Heart right ventricle (tissue), 16 donors: ENCODE measurements at regions not wholly inside any gene's neighbourhood (a gene's known extent, or its start where the extent isn't known, plus 50 kb on each side); places are given as distances from the start of the nearest gene placed in this dataset.

Experiments used
- ATAC-seq, 8 donors: fragments of 200-7000 bp; cut with Tn5 transposase; one replicate each; pipeline ENCODE4 v1.9.1; 2020; ENCODE audit warnings: mild to moderate bottlenecking in 8 of 8, moderate library complexity in 8 of 8, moderate number of reproducible peaks in 1 of 8
- DNase-seq, 2 donors: peaks; one replicate each; pipeline ENCODE4 v3.0.0-alpha.2; 2020
- H3K27ac ChIP-seq, 10 donors: fragments of 200-600 bp; sonication (generic) in 2 of 10; one replicate each; pipeline versions ENCODE4 v1.5.0 to v1.8.0; 2020 to 2022; ENCODE audit warnings: mild to moderate bottlenecking in 3 of 10
- H3K27me3 ChIP-seq, 7 donors: fragments of 200-600 bp; one replicate each; pipeline ENCODE4 v1.8.0; 2021 to 2022; ENCODE audit warnings: mild to moderate bottlenecking in 2 of 7
- H3K36me3 ChIP-seq, 9 donors: fragments of 200-600 bp; sonication (generic) in 1 of 9; one replicate each; pipeline versions ENCODE4 v1.5.0 to v1.8.0; 2020 to 2022; ENCODE audit warnings: mild to moderate bottlenecking in 2 of 9
- H3K4me1 ChIP-seq, 9 donors: fragments of 200-600 bp; sonication (generic) in 1 of 9; one replicate each; pipeline versions ENCODE4 v1.5.0 to v1.8.0; 2020 to 2022; ENCODE audit warnings: mild to moderate bottlenecking in 4 of 9
- H3K4me3 ChIP-seq, 10 donors: fragments of 200-600 bp; sonication (generic) in 2 of 10; one replicate each; pipeline versions ENCODE4 v1.5.0 to v1.8.0; 2020 to 2022; ENCODE audit warnings: mild to moderate bottlenecking in 7 of 10, moderate library complexity in 2 of 10
- H3K9me3 ChIP-seq, 11 donors: fragments of 200-600 bp in 10 of 11; sonication (generic) in 2 of 11; one replicate each; pipeline versions ENCODE4 v1.5.0 to v1.8.0; 2013 to 2022; ENCODE audit warnings: mild to moderate bottlenecking in 2 of 11, control low read depth in 1 of 11, moderate library complexity in 1 of 11
- WGBS, 2 donors: extraction: QIAGEN DNeasy Blood & Tissue Kit; methylation state at CpG; one replicate each; pipeline ENCODE4 v1.1.7; 2013; ENCODE audit warnings: inconsistent platforms in 1 of 2; 5-methylcytosine and 5-hydroxymethylcytosine counted together
- intact Hi-C, 10 donors: fragments of 100-400 bp; cut with DNase I; formaldehyde crosslinking; loops; one replicate each; pipeline versions ENCODE4 v1.11.1 to v1.14.2; 2022
- TF ChIP-seq, protein P1 (sequence below), 9 donors: fragments of 200-600 bp; sonication (generic) in 2 of 9; IDR thresholded peaks; one replicate each; pipeline versions ENCODE4 v1.5.0 to v1.8.0; 2021 to 2022; ENCODE audit warnings: antibody characterized with exemption in 9 of 9, mild to moderate bottlenecking in 5 of 9, moderate library complexity in 1 of 9
- donor health status: Arrhythmogenic right ventricular cardiomyopathy.
- donor health status: ischemic (EF 13 %, LVEDD 7.1; RV severe dilation, severe dysfunction).
- donor health status: healthy with polysubstance abuse.
- donor health status: DM: no; HTN: yes; CAD: no.
- donor health status: DM: no; HTN: no; CAD: no.
- donor health status: ischemic (EF 25% LVEDD 6.9; RV normal size, moderate dysfunction).
- donor health status: ischemic (EF 25% LVEDD 5.7; RV mildly dilated, moderate dysfunction).
- donor health status: healthy.
- donor health status: DM: yes; HTN: yes; CAD: no.
- donor health status: Ischemic cardiomyopathy.
- donor health status: ischemic (EF 35%, LVEDD 5.7; RV mildly dilated, moderate dysfunction).
- donor health status: nonischemic (EF 11% LVEDD 7.7; RV severe dilation, severe dysfunction).
- donor health status: DM: yes; HTN: yes; CAD: no.
- donor health status: PGD.
- donor health status: ischemic (EF 29% LVEDD 5.4; RV normal size, mild dysfunction).
- donor health status: nonischemic (EF 23%, LVEDD 6.1; RV moderate dilation, normal function).

GRCh38 chr1:222232842-222233241 is 315.1 kb downstream of the HHIPL2 start:
- intact Hi-C loops, result no loop called here

GRCh38 chr1:222229672-222230312 is 318.1 kb downstream of the HHIPL2 start:
- no peak overlapping the region for H3K4me3 ChIP-seq
- H3K27ac ChIP-seq, result no peak overlapping the region
- DNase-seq, result no peak
- ATAC-seq, result no peak
- peaks cover 0 to 6% (median 0%) of the 10 kb centered on the region in 11 donors for H3K9me3 ChIP-seq
- no peaks in the 10 kb centered on the region for H3K36me3 ChIP-seq
- peaks cover 0 to 7% (median 0%) of the 10 kb centered on the region in 9 donors for H3K4me1 ChIP-seq
- WGBS, 2 donors, result 71 to 73% methylated on average over 4 of the region's 4 CpGs
- intact Hi-C loops, result no loop called here
- TF ChIP-seq, protein P1, sequence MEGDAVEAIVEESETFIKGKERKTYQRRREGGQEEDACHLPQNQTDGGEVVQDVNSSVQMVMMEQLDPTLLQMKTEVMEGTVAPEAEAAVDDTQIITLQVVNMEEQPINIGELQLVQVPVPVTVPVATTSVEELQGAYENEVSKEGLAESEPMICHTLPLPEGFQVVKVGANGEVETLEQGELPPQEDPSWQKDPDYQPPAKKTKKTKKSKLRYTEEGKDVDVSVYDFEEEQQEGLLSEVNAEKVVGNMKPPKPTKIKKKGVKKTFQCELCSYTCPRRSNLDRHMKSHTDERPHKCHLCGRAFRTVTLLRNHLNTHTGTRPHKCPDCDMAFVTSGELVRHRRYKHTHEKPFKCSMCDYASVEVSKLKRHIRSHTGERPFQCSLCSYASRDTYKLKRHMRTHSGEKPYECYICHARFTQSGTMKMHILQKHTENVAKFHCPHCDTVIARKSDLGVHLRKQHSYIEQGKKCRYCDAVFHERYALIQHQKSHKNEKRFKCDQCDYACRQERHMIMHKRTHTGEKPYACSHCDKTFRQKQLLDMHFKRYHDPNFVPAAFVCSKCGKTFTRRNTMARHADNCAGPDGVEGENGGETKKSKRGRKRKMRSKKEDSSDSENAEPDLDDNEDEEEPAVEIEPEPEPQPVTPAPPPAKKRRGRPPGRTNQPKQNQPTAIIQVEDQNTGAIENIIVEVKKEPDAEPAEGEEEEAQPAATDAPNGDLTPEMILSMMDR (IDR thresholded peaks at IDR 0.05), result no peak
- peaks cover 0 to 11% (median 0%) of the 10 kb centered on the region in 7 donors for H3K27me3 ChIP-seq

More at GRCh38 chr1:222232842-222233241, 315.1 kb downstream of the HHIPL2 start:
- no peak overlapping the region for H3K27ac ChIP-seq
- peaks cover 0 to 16% (median 0%) of the 10 kb centered on the region in 7 donors for H3K27me3 ChIP-seq
- ATAC-seq (no peak), DNase-seq (no peak)
- TF ChIP-seq, protein P1 (IDR thresholded peaks at IDR 0.05), result no peak
- H3K4me1 ChIP-seq, result no peaks in the 10 kb centered on the region
- peaks cover 0 to 5% (median 0%) of the 10 kb centered on the region in 11 donors for H3K9me3 ChIP-seq
- no peaks in the 10 kb centered on the region for H3K36me3 ChIP-seq
- H3K4me3 ChIP-seq, result no peak overlapping the region

DNA sequence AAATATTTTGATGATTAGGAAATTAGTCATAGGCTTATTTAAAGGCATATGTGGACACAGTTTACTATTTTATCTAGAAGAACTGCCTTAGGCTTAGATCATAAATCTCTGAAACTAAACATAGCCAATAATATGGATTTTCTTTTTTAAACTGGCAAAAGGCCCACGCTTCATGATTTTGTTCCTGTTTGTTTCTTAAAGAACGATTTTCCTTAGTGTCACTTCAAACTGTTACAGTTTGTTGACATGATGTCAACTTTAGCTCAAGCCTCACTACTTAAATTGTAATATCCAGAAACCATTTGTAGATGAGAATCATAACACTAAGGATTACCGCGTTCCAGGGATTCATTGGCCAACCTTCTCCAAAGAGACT is 322.6 kb downstream of the HHIPL2 start:
- H3K27me3 ChIP-seq, result no peaks in the 10 kb centered on the region
- H3K36me3 ChIP-seq, result no peaks in the 10 kb centered on the region
- DNase-seq (no peak), ATAC-seq (no peak)
- no peak overlapping the region for H3K27ac ChIP-seq
- TF ChIP-seq, protein P1 (IDR thresholded peaks at IDR 0.05), result no peak
- H3K4me3 ChIP-seq, result no peak overlapping the region
- WGBS, 2 donors, result 74 to 81% methylated on average over 4 of the region's 4 CpGs
- peaks cover 0 to 9% (median 0%) of the 10 kb centered on the region in 9 donors for H3K4me1 ChIP-seq
- intact Hi-C loops, result no loop called here
- H3K9me3 ChIP-seq, result peaks cover 0 to 6% (median 0%) of the 10 kb centered on the region in 11 donors

DNA sequence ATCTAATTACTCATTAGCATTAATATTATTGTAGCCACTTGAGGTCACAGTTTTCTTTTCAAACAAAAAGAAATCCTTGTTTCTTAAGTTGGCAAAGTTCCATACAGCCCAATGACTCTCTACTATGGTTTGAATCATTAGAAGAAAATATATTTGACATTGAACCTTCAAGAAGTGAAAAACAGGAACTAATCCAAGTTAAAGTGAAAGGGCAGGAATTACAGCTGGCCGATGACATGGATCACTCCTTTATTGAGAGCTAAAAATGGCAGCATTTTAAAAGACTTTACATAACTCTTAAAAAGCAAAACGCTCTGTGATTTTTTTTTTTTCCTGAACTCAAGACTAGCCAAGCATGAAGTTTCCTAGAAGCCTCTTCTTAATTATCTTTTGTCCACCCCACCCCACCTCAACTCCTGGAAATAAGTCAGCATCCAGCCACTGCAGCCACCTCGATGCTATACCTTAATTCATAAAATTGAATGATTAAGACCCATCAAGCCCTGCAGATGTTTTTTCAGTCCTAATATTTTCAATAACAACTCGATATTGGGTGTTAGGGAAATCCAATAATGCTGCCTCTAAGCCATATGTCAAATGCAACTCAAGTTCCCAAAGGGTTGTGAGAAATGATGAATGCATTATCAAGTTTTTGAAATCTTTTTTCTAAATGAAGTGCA is 323.1 kb downstream of the HHIPL2 start:
- intact Hi-C loops, result no loop called here
- Histone ChIP-seq H3K4me1 (peaks cover 0 to 9% (median 0%) of the 10 kb centered on the region in 9 donors), H3K27ac (no peak overlapping the region), H3K9me3 (peaks cover 0 to 6% (median 0%) of the 10 kb centered on the region in 11 donors), H3K4me3 (no peak overlapping the region), H3K27me3 (no peaks in the 10 kb centered on the region), H3K36me3 (no peaks in the 10 kb centered on the region)
- DNase-seq (no peak), ATAC-seq (no peak)
- 46 to 63% methylated on average over 4 of the region's 4 CpGs for WGBS, 2 donors
- TF ChIP-seq, protein P1 (IDR thresholded peaks at IDR 0.05), result no peak
